Hepatocyte (in vitro differentiated cells): ENCODE measurements at regions not wholly inside any gene's neighbourhood (a gene's known extent, or its start where the extent isn't known, plus 50 kb on each side); places are given as distances from the start of the nearest gene placed in this dataset.

Experiments used
- DNase-seq: peaks from one replicate; pipeline ENCODE4 v3.0.0-alpha.2; 2016; ENCODE audit warnings: low spot score
- H2AFZ ChIP-seq: fragments of 200-600 bp; sonication (generic); 2 replicates; pipeline ENCODE4 v1.6.0; 2016; ENCODE audit warnings: antibody characterized with exemption, mild to moderate bottlenecking
- H3K27ac ChIP-seq: fragments of 200-600 bp; sonication (generic); 2 replicates; pipeline ENCODE4 v1.5.1; 2016; ENCODE audit warnings: mild to moderate bottlenecking
- H3K27me3 ChIP-seq: fragments of 200-600 bp; sonication (generic); 2 replicates; pipeline ENCODE4 v1.6.1; 2016
- H3K36me3 ChIP-seq: fragments of 200-600 bp; sonication (generic); replicated peaks from 2 replicates; pipeline ENCODE4 v1.5.1; 2016; ENCODE audit warnings: low read depth; ENCODE audit not compliant: insufficient read depth
- H3K4me1 ChIP-seq: fragments of 200-600 bp; sonication (generic); 2 replicates; pipeline ENCODE4 v1.5.1; 2016; ENCODE audit warnings: mild to moderate bottlenecking, moderate library complexity; ENCODE audit not compliant: insufficient read depth
- H3K4me2 ChIP-seq: fragments of 200-600 bp; sonication (generic); 2 replicates; pipeline ENCODE4 v1.6.0; 2016
- H3K4me3 ChIP-seq: fragments of 200-600 bp; sonication (generic); 2 replicates; pipeline ENCODE4 v1.5.1; 2016; ENCODE audit warnings: mild to moderate bottlenecking
- H3K79me2 ChIP-seq: fragments of 200-600 bp; sonication (generic); 2 replicates; pipeline ENCODE4 v1.6.0; 2017; ENCODE audit warnings: mild to moderate bottlenecking
- H3K9me2 ChIP-seq: fragments of 200-600 bp; sonication (generic); replicated peaks from 2 replicates; pipeline ENCODE4 v1.6.0; 2017; ENCODE audit warnings: mild to moderate bottlenecking; ENCODE audit not compliant: insufficient read depth
- H3K9me3 ChIP-seq: fragments of 200-600 bp; sonication (generic); 2 replicates; pipeline ENCODE4 v1.5.1; 2016; ENCODE audit warnings: low read depth, mild to moderate bottlenecking
- H4K20me1 ChIP-seq: fragments of 200-600 bp; sonication (generic); 2 replicates; pipeline ENCODE4 v1.6.0; 2016; ENCODE audit warnings: mild to moderate bottlenecking; ENCODE audit not compliant: insufficient read depth, poor library complexity, severe bottlenecking
- CTCF ChIP-seq: fragments of 200-600 bp; sonication (generic); IDR thresholded peaks from 2 replicates; pipeline ENCODE4 v1.5.1; 2016; ENCODE audit warnings: antibody characterized with exemption, mild to moderate bottlenecking; ENCODE audit not compliant: poor library complexity
- EZH2 ChIP-seq: fragments of 200-600 bp; sonication (generic); IDR thresholded peaks from 2 replicates; pipeline ENCODE4 v1.6.1; 2016; ENCODE audit warnings: antibody characterized with exemption, mild to moderate bottlenecking, borderline replicate concordance
- EZH2phosphoT487 ChIP-seq: fragments of 200-600 bp; sonication (generic); IDR thresholded peaks from one replicate; pipeline ENCODE4 v1.6.1; 2018; ENCODE audit warnings: antibody characterized with exemption, mild to moderate bottlenecking, low read depth, moderate library complexity; ENCODE audit not compliant: unreplicated experiment, severe bottlenecking
- WGBS: methylation state at CpG from one replicate; pipeline ENCODE4 v1.1.6; 2016; ENCODE audit warnings: low lambda C conversion rate; ENCODE audit errors: missing lambda C conversion rate; 5-methylcytosine and 5-hydroxymethylcytosine counted together

- 97% methylated on average over 4 of the region's 5 CpGs for whole genome bisulfite sequencing
- Histone ChIP-seq H3K36me3 (no peaks in the 10 kb centered on the region), H3K9me3 (no peaks in the 10 kb centered on the region), H4K20me1 (no peaks in the 10 kb centered on the region), H3K9me2 (no peaks in the 10 kb centered on the region), H3K4me1 (no peaks in the 10 kb centered on the region), H3K27ac (no peak overlapping the region), H3K27me3 (no peaks in the 10 kb centered on the region), H3K4me3 (no peak overlapping the region), H3K4me2 (no peak overlapping the region), H2AFZ (no peak overlapping the region), H3K79me2 (no peaks in the 10 kb centered on the region)
- no peak for TF ChIP-seq CTCF
- no peak for DNase-seq
Measured at GRCh38 chr5:133778636-133779035, 166.3 kb upstream of the FSTL4 start.

GRCh38 chr5:133777951-133778350 is 165.6 kb upstream of the FSTL4 start:
- no peak for DNase-seq
- H3K27ac ChIP-seq, result no peak overlapping the region
- H3K4me3 ChIP-seq, result no peak overlapping the region
- no peaks in the 10 kb centered on the region for H3K4me1 ChIP-seq
- H3K27me3 ChIP-seq, result no peaks in the 10 kb centered on the region
- no peak overlapping the region for H3K4me2 ChIP-seq
- H4K20me1 ChIP-seq, result no peaks in the 10 kb centered on the region
- no peaks in the 10 kb centered on the region for H3K9me2 ChIP-seq
- WGBS, result 75% methylated on average over 3 of the region's 3 CpGs
- H2AFZ ChIP-seq, result no peak overlapping the region
- H3K79me2 ChIP-seq, result no peaks in the 10 kb centered on the region
- TF ChIP-seq EZH2phosphoT487 (no peak), CTCF (no peak), EZH2 (no peak)
- H3K36me3 ChIP-seq, result no peaks in the 10 kb centered on the region
- no peaks in the 10 kb centered on the region for H3K9me3 ChIP-seq

- Histone ChIP-seq H3K9me2 (no peaks in the 10 kb centered on the region), H3K79me2 (no peaks in the 10 kb centered on the region), H3K27me3 (no peaks in the 10 kb centered on the region), H3K4me3 (no peak overlapping the region), H3K4me1 (no peaks in the 10 kb centered on the region), H3K4me2 (no peak overlapping the region), H3K36me3 (no peaks in the 10 kb centered on the region), H3K27ac (no peak overlapping the region), H4K20me1 (no peaks in the 10 kb centered on the region), H3K9me3 (no peaks in the 10 kb centered on the region), H2AFZ (no peak overlapping the region)
- no peak for DNase-seq
- no peak for TF ChIP-seq EZH2
- TF ChIP-seq EZH2phosphoT487, result no peak
- TF ChIP-seq CTCF, result no peak
- WGBS, result 92% methylated on average over 2 of the region's 2 CpGs
Measured at GRCh38 chr5:133775584-133776304, 163.4 kb upstream of the FSTL4 start.
